Testis (tissue), 2 donors: ENCODE measurements at regions not wholly inside any gene's neighbourhood (a gene's known extent, or its start where the extent isn't known, plus 50 kb on each side); places are given as distances from the start of the nearest gene placed in this dataset.

ENCODE experiments used
- DNase-seq: peaks from one replicate; pipeline ENCODE4 v3.0.0-alpha.2; 2019
- H3K27ac ChIP-seq, 2 donors: fragments of 200-600 bp; sonication (generic); one replicate each; pipeline ENCODE4 v1.5.1; 2019
- H3K27me3 ChIP-seq: fragments of 200-600 bp; sonication (generic); one replicate; pipeline ENCODE4 v1.5.1; 2019
- H3K36me3 ChIP-seq: fragments of 200-600 bp; sonication (generic); one replicate; pipeline ENCODE4 v1.5.1; 2017; ENCODE audit warnings: low read depth; ENCODE audit errors: missing control alignments
- H3K4me1 ChIP-seq: fragments of 200-600 bp; sonication (generic); one replicate; pipeline ENCODE4 v1.5.1; 2019
- H3K4me3 ChIP-seq, 2 donors: fragments of 200-600 bp; sonication (generic); one replicate each; pipeline ENCODE4 v1.5.1; 2017 to 2019
- H3K9me3 ChIP-seq: fragments of 200-600 bp; sonication (generic); one replicate; pipeline ENCODE4 v1.5.1; 2017
- POLR2A ChIP-seq: fragments of 450-650 bp; IDR thresholded peaks from one replicate; pipeline ENCODE4 v1.6.1; 2017; ENCODE audit warnings: antibody characterized with exemption, mild to moderate bottlenecking, moderate library complexity
- WGBS, 2 donors: methylation state at CpG; one replicate each; pipeline ENCODE4 v1.1.5; 2018; 5-methylcytosine and 5-hydroxymethylcytosine counted together
- intact Hi-C: fragments of 100-400 bp; cut with DNase I; formaldehyde crosslinking; loops from one replicate; pipeline ENCODE4 v1.15.1; 2023; ENCODE audit warnings: low total_unique reads
- TF ChIP-seq, protein P1 (sequence below), 3 experiments: fragments of 450-650 bp in 2 of 3; fragments of 200-600 bp in 1 of 3; sonication (generic) in 1 of 3; IDR thresholded peaks; one replicate each; pipeline ENCODE4 v1.5.1; 2016 to 2019; ENCODE audit warnings: antibody characterized with exemption in 3 of 3, mild to moderate bottlenecking in 2 of 3, moderate library complexity in 1 of 3

GRCh38 chr12:18158774-18159557 is 69.0 kb upstream of the RERGL start:
- WGBS, 2 donors: 59 to 66% methylated on average over 6 of the region's 6 CpGs
- H3K4me1 ChIP-seq: no peaks in the 10 kb centered on the region
- intact Hi-C loops: no loop called here
- TF ChIP-seq, protein P1, sequence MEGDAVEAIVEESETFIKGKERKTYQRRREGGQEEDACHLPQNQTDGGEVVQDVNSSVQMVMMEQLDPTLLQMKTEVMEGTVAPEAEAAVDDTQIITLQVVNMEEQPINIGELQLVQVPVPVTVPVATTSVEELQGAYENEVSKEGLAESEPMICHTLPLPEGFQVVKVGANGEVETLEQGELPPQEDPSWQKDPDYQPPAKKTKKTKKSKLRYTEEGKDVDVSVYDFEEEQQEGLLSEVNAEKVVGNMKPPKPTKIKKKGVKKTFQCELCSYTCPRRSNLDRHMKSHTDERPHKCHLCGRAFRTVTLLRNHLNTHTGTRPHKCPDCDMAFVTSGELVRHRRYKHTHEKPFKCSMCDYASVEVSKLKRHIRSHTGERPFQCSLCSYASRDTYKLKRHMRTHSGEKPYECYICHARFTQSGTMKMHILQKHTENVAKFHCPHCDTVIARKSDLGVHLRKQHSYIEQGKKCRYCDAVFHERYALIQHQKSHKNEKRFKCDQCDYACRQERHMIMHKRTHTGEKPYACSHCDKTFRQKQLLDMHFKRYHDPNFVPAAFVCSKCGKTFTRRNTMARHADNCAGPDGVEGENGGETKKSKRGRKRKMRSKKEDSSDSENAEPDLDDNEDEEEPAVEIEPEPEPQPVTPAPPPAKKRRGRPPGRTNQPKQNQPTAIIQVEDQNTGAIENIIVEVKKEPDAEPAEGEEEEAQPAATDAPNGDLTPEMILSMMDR (IDR thresholded peaks at IDR 0.05): peak in 2 of 3 experiments; percentile 23 to 70
- TF ChIP-seq POLR2A: no peak
- DNase-seq: peak; percentile 64
- H3K27ac ChIP-seq: no peak overlapping the region
- H3K4me3 ChIP-seq: no peak overlapping the region
- H3K36me3 ChIP-seq: no peaks in the 10 kb centered on the region
- H3K27me3 ChIP-seq: no peaks in the 10 kb centered on the region
- no peaks in the 10 kb centered on the region for H3K9me3 ChIP-seq

DNA sequence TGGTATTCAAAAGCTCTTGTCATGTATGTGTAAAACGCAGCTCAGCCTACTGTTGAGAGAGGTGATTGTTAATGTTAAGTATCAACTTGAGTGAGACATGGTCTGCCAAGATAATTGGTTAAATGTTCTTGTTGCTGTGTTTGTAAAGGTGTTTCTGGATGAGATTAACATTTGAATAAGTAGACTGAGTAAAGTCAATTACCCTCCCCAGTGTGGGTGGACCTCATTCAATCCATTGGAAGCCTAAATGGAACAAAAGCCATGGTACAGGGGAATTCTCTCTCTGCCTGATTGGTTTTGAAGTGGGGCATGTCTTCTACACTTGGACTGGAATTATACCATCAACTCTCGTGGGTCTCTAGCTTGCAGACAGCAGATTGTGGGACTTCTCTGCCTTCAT is 63.8 kb upstream of the RERGL start:
- Histone ChIP-seq H3K27ac (no peak overlapping the region), H3K27me3 (no peaks in the 10 kb centered on the region), H3K4me3 (no peak overlapping the region), H3K9me3 (no peaks in the 10 kb centered on the region), H3K36me3 (no peaks in the 10 kb centered on the region), H3K4me1 (no peaks in the 10 kb centered on the region)
- no peak for DNase-seq
- intact Hi-C loops: no loop called here
- TF ChIP-seq POLR2A: no peak
- TF ChIP-seq, protein P1 (IDR thresholded peaks at IDR 0.05): no peak
- WGBS, 2 donors: 72 to 83% methylated on average over 2 of the region's 2 CpGs

GRCh38 chr12:18151036-18151435 is 61.0 kb upstream of the RERGL start:
- Histone ChIP-seq H3K4me1 (no peaks in the 10 kb centered on the region), H3K9me3 (no peaks in the 10 kb centered on the region), H3K27me3 (no peaks in the 10 kb centered on the region), H3K4me3 (no peak overlapping the region), H3K36me3 (no peaks in the 10 kb centered on the region), H3K27ac (no peak overlapping the region)
- WGBS, 2 donors: 83 to 86% methylated on average over 1 of the region's 1 CpG
- TF ChIP-seq, protein P1 (IDR thresholded peaks at IDR 0.05): no peak
- no peak for DNase-seq
- intact Hi-C loops: no loop called here

GRCh38 chr12:18148961-18149360 is 59.0 kb upstream of the RERGL start:
- TF ChIP-seq POLR2A: no peak
- TF ChIP-seq, protein P1 (IDR thresholded peaks at IDR 0.05): no peak
- intact Hi-C loops: no loop called here
- no peak for DNase-seq
- no peaks in the 10 kb centered on the region for H3K4me1 ChIP-seq
- no peaks in the 10 kb centered on the region for H3K9me3 ChIP-seq
- H3K27me3 ChIP-seq: no peaks in the 10 kb centered on the region
- H3K27ac ChIP-seq: no peak overlapping the region
- H3K36me3 ChIP-seq: no peaks in the 10 kb centered on the region
- no peak overlapping the region for H3K4me3 ChIP-seq
- 79 to 81% methylated on average over 2 of the region's 2 CpGs for WGBS, 2 donors

DNA sequence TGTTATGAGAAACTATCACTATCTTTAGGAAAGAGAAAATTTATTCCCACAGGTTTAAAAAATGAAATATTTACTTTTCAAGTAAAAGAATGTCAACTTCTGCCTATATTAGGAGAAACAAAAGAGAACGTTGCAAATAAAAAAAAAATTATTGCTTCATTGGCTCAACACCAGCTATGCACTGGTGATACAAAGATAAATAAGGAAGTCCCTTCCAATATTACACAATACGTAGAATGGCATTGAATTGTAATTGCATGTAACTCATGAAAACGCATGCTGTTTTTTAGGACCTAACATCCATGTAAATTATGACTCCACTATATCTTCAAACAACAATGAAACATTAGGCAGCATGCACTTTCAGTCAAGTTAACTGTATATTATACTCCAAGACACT is 56.4 kb upstream of the RERGL start:
- no peaks in the 10 kb centered on the region for H3K27me3 ChIP-seq
- intact Hi-C loops: no loop called here
- H3K4me3 ChIP-seq: no peak overlapping the region
- DNase-seq: no peak
- no peak overlapping the region for H3K27ac ChIP-seq
- H3K36me3 ChIP-seq: no peaks in the 10 kb centered on the region
- WGBS, 2 donors: 66 to 76% methylated on average over 3 of the region's 3 CpGs
- H3K4me1 ChIP-seq: no peaks in the 10 kb centered on the region
- no peaks in the 10 kb centered on the region for H3K9me3 ChIP-seq
- TF ChIP-seq, protein P1 (IDR thresholded peaks at IDR 0.05): no peak
- no peak for TF ChIP-seq POLR2A
